ENCODE measurements at regions not wholly inside any gene's neighbourhood (a gene's known extent, or its start where the extent isn't known, plus 50 kb on each side); places are given as distances from the start of the nearest gene placed in this dataset.

DNA sequence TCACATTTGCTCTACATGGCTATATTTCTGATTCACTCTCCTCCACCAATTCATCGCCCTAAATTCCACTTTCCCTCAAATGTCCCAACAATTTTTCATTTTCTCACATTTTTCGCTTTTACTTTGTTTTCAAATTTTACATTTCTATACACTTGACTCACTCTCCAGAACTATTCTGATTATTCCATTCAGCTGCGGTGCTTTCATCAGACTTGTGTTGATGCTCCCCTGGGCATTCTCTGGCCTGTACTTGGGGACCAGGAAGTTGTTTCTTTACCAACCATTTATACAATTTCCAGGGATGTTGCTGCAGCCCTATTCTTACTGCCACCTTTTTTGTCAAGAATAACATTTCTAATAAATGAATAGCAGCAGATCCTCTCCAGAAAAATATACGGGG, 444.8 kb downstream of the MAFB start:
- TF ChIP-seq, protein P1, sequence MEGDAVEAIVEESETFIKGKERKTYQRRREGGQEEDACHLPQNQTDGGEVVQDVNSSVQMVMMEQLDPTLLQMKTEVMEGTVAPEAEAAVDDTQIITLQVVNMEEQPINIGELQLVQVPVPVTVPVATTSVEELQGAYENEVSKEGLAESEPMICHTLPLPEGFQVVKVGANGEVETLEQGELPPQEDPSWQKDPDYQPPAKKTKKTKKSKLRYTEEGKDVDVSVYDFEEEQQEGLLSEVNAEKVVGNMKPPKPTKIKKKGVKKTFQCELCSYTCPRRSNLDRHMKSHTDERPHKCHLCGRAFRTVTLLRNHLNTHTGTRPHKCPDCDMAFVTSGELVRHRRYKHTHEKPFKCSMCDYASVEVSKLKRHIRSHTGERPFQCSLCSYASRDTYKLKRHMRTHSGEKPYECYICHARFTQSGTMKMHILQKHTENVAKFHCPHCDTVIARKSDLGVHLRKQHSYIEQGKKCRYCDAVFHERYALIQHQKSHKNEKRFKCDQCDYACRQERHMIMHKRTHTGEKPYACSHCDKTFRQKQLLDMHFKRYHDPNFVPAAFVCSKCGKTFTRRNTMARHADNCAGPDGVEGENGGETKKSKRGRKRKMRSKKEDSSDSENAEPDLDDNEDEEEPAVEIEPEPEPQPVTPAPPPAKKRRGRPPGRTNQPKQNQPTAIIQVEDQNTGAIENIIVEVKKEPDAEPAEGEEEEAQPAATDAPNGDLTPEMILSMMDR (IDR thresholded peaks at IDR 0.05), result no peak
- Histone ChIP-seq H3K27ac (no peak overlapping the region), H3K4me3 (no peak overlapping the region)
- no peak for DNase-seq (ENCODE audit: low spot score)

DNA sequence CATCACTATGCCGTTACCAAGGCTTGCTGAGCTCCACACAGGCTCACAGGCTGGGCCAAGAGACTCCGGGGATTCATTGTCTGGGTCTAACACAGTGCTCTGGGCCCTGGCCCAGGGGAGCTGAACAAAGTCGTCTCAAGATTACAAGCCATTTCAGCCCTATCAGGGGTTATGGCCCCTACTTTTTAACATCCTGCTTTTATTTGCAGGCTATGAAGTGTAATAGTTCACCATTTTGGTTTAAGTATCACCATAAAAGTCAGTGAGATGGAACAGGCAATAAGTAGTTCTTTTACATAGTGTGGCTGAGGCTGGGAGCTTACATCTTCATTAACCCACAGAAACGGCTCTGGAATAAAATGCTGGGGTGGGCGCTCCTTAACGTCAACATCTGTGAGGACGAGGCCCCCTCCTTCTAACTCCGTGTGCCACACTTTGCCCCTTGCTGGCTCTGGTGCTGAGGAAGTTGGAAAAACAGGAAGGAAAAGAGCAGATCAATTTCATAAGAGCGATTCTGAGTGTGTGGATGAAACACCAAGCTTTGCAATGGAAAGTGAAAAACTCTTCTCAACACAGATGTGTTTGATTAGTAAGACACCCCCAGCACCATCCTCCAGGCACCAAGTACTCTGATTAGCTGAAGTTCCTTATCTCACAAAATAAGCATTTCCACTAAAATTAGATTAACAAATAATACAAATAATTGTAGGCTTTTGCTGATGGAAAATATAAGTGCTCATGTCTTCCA, 447.3 kb downstream of the MAFB start:
- TF ChIP-seq, protein P1 (IDR thresholded peaks at IDR 0.05), result no peak
- no peak for DNase-seq (ENCODE audit: low spot score)
- Histone ChIP-seq H3K27ac (no peak overlapping the region), H3K4me3 (no peak overlapping the region)

DNA sequence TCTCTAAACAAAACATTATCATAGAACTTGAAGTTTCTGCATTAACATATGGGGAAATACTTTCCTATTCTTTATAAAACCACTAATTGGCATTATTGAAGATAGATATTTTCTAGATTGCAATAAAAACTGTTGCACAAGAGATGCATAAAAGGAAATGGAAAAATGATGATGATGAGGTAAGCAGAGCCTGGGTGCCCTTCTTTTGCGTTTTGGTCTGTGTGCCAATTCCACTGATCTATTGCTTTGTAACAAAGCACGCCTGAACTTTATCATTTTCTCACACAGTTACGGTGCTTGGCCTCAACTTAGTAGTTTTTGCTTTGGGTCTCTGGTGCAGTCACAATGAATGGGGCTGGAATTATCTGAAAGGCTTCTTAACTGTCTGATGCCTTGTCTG, 450.5 kb downstream of the MAFB start:
- DNase-seq (ENCODE audit: low spot score), result no peak
- Histone ChIP-seq H3K4me3 (no peak overlapping the region), H3K27ac (no peak overlapping the region)
- TF ChIP-seq, protein P1 (IDR thresholded peaks at IDR 0.05), result no peak

DNA sequence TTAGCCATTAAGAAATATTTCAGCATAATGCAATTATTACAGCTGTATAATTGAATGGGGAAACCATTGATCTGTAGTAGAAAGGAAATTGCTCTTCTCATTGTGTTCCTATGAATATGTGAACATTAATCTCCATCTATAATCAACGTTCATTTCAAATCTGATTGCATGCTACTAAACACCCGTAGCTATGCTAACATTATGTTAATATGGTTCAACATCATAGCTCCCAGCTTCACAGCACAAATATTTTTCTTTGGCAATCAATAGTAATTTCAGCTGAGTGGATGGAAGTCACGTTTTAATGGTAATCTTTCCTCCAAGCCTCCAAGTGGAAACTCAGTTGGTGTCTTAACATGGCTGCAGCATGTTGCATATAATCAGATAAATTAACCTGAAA, 454.4 kb downstream of the MAFB start:
- Histone ChIP-seq H3K4me3 (no peak overlapping the region), H3K27ac (no peak overlapping the region)
- DNase-seq (ENCODE audit: low spot score), result no peak
- TF ChIP-seq, protein P1 (IDR thresholded peaks at IDR 0.05), result no peak

DNA sequence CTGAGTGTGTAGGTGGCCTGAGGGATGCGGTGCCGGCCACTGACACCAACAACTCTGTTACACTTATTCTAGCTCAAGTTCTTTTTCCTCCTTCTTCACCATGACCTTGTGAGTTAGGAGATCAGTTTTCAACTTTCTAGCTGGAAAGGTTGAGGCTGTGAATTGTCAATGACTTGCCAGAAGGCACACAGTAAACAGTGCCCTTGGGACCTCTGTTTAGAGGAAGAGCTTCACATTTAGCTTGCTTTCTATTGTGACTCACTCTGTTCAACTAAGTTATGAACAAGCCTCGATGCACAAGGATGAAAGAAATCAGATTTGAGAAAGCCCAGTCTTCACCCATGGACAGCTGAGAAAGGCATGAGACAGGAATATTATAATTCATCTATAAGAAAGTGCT, 455.6 kb downstream of the MAFB start:
- no peak overlapping the region for H3K4me3 ChIP-seq
- TF ChIP-seq, protein P1 (IDR thresholded peaks at IDR 0.05), result no peak
- H3K27ac ChIP-seq, result no peak overlapping the region
- DNase-seq (ENCODE audit: low spot score), result no peak

DNA sequence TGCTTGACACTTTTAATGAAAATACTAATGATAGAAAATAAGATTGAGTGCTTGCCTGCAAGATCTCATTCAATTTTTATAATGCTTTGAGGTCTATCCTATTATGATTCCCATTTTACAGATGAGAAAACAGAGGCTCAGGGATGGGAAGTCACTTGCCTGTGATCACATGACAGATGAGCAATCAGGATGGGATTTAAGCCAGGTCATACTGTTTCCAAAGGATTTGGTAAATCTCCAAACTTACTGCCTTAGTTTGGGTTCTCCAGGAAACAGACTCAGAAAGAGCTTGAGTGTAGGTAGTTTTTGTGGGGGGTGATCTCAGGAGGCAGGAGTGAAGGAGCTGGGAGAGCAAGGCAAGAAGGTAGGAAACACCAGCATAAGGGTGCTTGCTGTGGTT, 456.3 kb downstream of the MAFB start:
- no peak for DNase-seq (ENCODE audit: low spot score)
- H3K4me3 ChIP-seq, result no peak overlapping the region
- no peak overlapping the region for H3K27ac ChIP-seq
- TF ChIP-seq, protein P1 (IDR thresholded peaks at IDR 0.05), result no peak

DNA sequence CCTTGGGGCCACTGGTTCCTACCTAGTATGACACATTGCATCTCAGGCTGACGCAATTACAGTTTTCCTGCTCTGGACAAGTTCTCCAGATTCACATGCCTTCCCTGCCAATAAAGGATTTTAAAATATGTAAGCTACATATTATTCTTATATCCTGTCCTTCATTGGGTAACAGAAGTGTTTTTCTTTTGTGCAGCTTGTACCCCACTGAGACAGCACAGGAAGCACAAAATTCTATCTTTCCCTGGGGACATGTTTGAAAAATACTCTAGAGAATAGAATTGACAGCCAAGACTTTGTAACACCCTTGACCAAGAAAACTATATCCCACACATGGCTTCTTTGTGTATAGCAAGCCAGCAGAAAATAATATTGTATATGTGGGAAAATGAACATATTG, 456.8 kb downstream of the MAFB start:
- TF ChIP-seq, protein P1 (IDR thresholded peaks at IDR 0.05), result no peak
- no peak for DNase-seq (ENCODE audit: low spot score)
- Histone ChIP-seq H3K4me3 (no peak overlapping the region), H3K27ac (no peak overlapping the region)

All from coronary artery (tissue), 2 donors.